PC-3 (cell line): ENCODE measurements at regions not wholly inside any gene's neighbourhood (a gene's known extent, or its start where the extent isn't known, plus 50 kb on each side); places are given as distances from the start of the nearest gene placed in this dataset.

Experiments used
- CTCF ChIP-seq: fragments of 300-600 bp; sonication (generic); conservative IDR thresholded peaks from 2 replicates; pipeline ENCODE4 v1.5.1; 2017; ENCODE audit warnings: antibody characterized with exemption, low read depth, mild to moderate bottlenecking, low read length
- EZH2 ChIP-seq: fragments of 300-600 bp; sonication (generic); IDR thresholded peaks from one replicate; pipeline ENCODE4 v1.6.1; 2017; ENCODE audit warnings: antibody characterized with exemption, mild to moderate bottlenecking, low read length; ENCODE audit not compliant: unreplicated experiment

- TF ChIP-seq CTCF (no peak), EZH2 (no peak)
Measured at GRCh38 chr1:96872757-96873156, 151.2 kb downstream of the PTBP2 start.
